SK-N-SH treated with all-trans-retinoic acid at 6 μM for 48 hours (cell line): ENCODE measurements at regions not wholly inside any gene's neighbourhood (a gene's known extent, or its start where the extent isn't known, plus 50 kb on each side); places are given as distances from the start of the nearest gene placed in this dataset.

Experiments used
- ATAC-seq: fragments of 200-7000 bp; cut with Tn5 transposase; 3 replicates; pipeline ENCODE4 v1.9.1; 2020; ENCODE audit warnings: mild to moderate bottlenecking, moderate library complexity
- ARNTL ChIP-seq: fragments of 450-650 bp; formaldehyde crosslinking; IDR thresholded peaks from 2 replicates; pipeline ENCODE4 v1.5.0; 2020; ENCODE audit warnings: low read depth, mild to moderate bottlenecking, moderate library complexity, borderline replicate concordance
- BACH2 ChIP-seq: fragments of 250-450 bp; sonication (Bioruptor Pico); IDR thresholded peaks from 2 replicates; pipeline ENCODE4 v1.9.0; 2021; ENCODE audit warnings: mild to moderate bottlenecking, borderline replicate concordance
- CREB5 ChIP-seq: fragments of 250-450 bp; sonication (Bioruptor Pico); IDR thresholded peaks from 2 replicates; pipeline ENCODE4 v1.5.1; 2020; ENCODE audit warnings: low read depth, mild to moderate bottlenecking, moderate library complexity
- CSDC2 ChIP-seq: fragments of 250-450 bp; sonication (Bioruptor Pico); IDR thresholded peaks from 2 replicates; pipeline ENCODE4 v1.5.0; 2020; ENCODE audit warnings: mild to moderate bottlenecking, moderate library complexity
- ESRRG ChIP-seq: fragments of 250-450 bp; sonication (Bioruptor Pico); IDR thresholded peaks from 2 replicates; pipeline ENCODE4 v1.6.1; 2021; ENCODE audit warnings: mild to moderate bottlenecking
- GLIS3 ChIP-seq: fragments of 250-450 bp; sonication (Bioruptor Pico); IDR thresholded peaks from 2 replicates; pipeline ENCODE4 v1.5.0; 2020; ENCODE audit warnings: mild to moderate bottlenecking, moderate library complexity
- OSR1 ChIP-seq: fragments of 250-450 bp; sonication (Bioruptor Pico); IDR thresholded peaks from 2 replicates; pipeline ENCODE4 v1.8.0; 2022; ENCODE audit warnings: moderate library complexity, mild to moderate bottlenecking, inconsistent platforms
- POU6F1 ChIP-seq: fragments of 250-450 bp; sonication (Bioruptor Pico); IDR thresholded peaks from 2 replicates; pipeline ENCODE4 v1.8.0; 2021; ENCODE audit warnings: low read depth, mild to moderate bottlenecking, moderate library complexity, borderline replicate concordance
- RARB ChIP-seq: fragments of 250-450 bp; sonication (Bioruptor Pico); IDR thresholded peaks from 2 replicates; pipeline ENCODE4 v1.8.0; 2021; ENCODE audit warnings: mild to moderate bottlenecking, moderate library complexity
- TCF4 ChIP-seq: fragments of 250-450 bp; sonication (Bioruptor Pico); IDR thresholded peaks from 2 replicates; pipeline ENCODE4 v1.8.0; 2021; ENCODE audit warnings: mild to moderate bottlenecking, moderate library complexity, borderline replicate concordance
- TOX ChIP-seq: fragments of 250-450 bp; sonication (Bioruptor Pico); IDR thresholded peaks from 2 replicates; pipeline ENCODE4 v1.8.0; 2021; ENCODE audit warnings: mild to moderate bottlenecking, moderate library complexity, borderline replicate concordance
- ZC3H10 ChIP-seq: fragments of 250-450 bp; sonication (Bioruptor Pico); IDR thresholded peaks from 2 replicates; pipeline ENCODE4 v1.5.1; 2021; ENCODE audit warnings: mild to moderate bottlenecking, moderate library complexity
- ZFP30 ChIP-seq: fragments of 450-650 bp; formaldehyde crosslinking; IDR thresholded peaks from 2 replicates; pipeline ENCODE4 v1.5.0; 2022; ENCODE audit warnings: mild to moderate bottlenecking, moderate library complexity
- ZNF565 ChIP-seq: fragments of 450-650 bp; formaldehyde crosslinking; conservative IDR thresholded peaks from 2 replicates; pipeline ENCODE4 v1.5.0; 2020; ENCODE audit warnings: low read depth, mild to moderate bottlenecking, moderate library complexity
- ZNF8 ChIP-seq: fragments of 450-650 bp; formaldehyde crosslinking; IDR thresholded peaks from 2 replicates; pipeline ENCODE4 v1.5.0; 2020; ENCODE audit warnings: mild to moderate bottlenecking, moderate library complexity
- TF ChIP-seq, protein P1 (sequence below): fragments of 250-450 bp; sonication (Bioruptor Pico); IDR thresholded peaks from 2 replicates; pipeline ENCODE4 v1.8.0; 2020; ENCODE audit warnings: mild to moderate bottlenecking, moderate library complexity, borderline replicate concordance
- TF ChIP-seq, protein P2 (sequence below): fragments of 250-450 bp; sonication (Bioruptor Pico); IDR thresholded peaks from 2 replicates; pipeline ENCODE4 v1.5.0; 2020; ENCODE audit warnings: mild to moderate bottlenecking, moderate library complexity

DNA sequence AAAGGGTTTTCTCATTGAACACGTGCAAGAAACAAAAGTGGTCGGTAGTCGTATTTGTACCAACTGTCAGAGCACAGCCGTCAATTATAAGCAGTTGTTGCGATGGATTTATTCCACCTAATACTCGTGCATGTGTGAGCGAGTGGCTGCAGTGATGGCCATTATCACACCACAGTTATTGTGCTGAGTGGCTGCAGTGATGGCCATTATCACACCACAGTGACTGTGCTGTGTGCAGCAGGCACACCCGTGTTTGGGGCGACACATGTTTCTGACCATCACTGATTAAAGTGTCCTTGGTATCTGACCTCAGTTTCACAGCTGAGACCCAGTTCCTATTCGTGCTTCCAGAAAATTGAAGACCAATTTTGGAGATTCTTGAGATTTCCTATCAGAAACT is 142.9 kb upstream of the PFKP start:
- ATAC-seq: no peak
- no peak for TF ChIP-seq OSR1 (CRISPR knock-in tag)
- TF ChIP-seq, protein P1, sequence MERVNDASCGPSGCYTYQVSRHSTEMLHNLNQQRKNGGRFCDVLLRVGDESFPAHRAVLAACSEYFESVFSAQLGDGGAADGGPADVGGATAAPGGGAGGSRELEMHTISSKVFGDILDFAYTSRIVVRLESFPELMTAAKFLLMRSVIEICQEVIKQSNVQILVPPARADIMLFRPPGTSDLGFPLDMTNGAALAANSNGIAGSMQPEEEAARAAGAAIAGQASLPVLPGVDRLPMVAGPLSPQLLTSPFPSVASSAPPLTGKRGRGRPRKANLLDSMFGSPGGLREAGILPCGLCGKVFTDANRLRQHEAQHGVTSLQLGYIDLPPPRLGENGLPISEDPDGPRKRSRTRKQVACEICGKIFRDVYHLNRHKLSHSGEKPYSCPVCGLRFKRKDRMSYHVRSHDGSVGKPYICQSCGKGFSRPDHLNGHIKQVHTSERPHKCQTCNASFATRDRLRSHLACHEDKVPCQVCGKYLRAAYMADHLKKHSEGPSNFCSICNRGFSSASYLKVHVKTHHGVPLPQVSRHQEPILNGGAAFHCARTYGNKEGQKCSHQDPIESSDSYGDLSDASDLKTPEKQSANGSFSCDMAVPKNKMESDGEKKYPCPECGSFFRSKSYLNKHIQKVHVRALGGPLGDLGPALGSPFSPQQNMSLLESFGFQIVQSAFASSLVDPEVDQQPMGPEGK (CRISPR knock-in tag): no peak
- no peak for TF ChIP-seq RARB (CRISPR knock-in tag)
- TF ChIP-seq GLIS3 (CRISPR knock-in tag): no peak
- TF ChIP-seq POU6F1: no peak
- TF ChIP-seq ZFP30: no peak
- TF ChIP-seq ZNF8: no peak
- no peak for TF ChIP-seq TCF4 (CRISPR knock-in tag)
- no peak for TF ChIP-seq TOX (CRISPR knock-in tag)
- no peak for TF ChIP-seq BACH2 (CRISPR knock-in tag)
- TF ChIP-seq CREB5: no peak
- no peak for TF ChIP-seq ESRRG
- TF ChIP-seq, protein P2, sequence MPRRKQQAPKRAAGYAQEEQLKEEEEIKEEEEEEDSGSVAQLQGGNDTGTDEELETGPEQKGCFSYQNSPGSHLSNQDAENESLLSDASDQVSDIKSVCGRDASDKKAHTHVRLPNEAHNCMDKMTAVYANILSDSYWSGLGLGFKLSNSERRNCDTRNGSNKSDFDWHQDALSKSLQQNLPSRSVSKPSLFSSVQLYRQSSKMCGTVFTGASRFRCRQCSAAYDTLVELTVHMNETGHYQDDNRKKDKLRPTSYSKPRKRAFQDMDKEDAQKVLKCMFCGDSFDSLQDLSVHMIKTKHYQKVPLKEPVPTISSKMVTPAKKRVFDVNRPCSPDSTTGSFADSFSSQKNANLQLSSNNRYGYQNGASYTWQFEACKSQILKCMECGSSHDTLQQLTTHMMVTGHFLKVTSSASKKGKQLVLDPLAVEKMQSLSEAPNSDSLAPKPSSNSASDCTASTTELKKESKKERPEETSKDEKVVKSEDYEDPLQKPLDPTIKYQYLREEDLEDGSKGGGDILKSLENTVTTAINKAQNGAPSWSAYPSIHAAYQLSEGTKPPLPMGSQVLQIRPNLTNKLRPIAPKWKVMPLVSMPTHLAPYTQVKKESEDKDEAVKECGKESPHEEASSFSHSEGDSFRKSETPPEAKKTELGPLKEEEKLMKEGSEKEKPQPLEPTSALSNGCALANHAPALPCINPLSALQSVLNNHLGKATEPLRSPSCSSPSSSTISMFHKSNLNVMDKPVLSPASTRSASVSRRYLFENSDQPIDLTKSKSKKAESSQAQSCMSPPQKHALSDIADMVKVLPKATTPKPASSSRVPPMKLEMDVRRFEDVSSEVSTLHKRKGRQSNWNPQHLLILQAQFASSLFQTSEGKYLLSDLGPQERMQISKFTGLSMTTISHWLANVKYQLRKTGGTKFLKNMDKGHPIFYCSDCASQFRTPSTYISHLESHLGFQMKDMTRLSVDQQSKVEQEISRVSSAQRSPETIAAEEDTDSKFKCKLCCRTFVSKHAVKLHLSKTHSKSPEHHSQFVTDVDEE (CRISPR knock-in tag): no peak

GRCh38 chr10:2921956-2922680 is 145.2 kb upstream of the PFKP start:
- TF ChIP-seq, protein P2 (CRISPR knock-in tag): no peak
- TF ChIP-seq ZNF8: no peak
- TF ChIP-seq POU6F1: no peak
- TF ChIP-seq RARB (CRISPR knock-in tag): no peak
- no peak for TF ChIP-seq ZNF565 (CRISPR knock-in tag)
- no peak for TF ChIP-seq OSR1 (CRISPR knock-in tag)
- TF ChIP-seq, all 23 proteins: peak for 0
- peak; percentile 55; the same call in 1 of the 3 replicates for ATAC-seq

DNA sequence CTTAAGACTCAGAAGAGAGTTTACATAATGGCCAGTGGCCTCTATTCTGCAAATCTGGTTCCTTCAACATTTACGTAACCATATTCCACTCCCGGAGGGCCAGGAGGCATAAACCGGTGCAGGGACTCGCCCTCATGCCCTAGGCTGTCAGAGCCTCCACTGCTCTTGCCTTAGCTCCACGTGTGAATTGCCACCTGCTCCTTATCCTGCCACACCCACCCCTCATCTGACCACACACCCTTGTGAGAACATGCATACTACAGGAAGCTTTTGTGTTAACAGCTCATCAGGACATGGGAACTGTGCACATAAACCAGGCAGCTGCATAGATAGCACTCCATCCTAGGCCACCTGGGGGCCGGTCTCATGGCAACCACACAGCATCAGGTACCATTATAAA is 146.7 kb upstream of the PFKP start:
- ATAC-seq: no peak
- no peak for TF ChIP-seq ZNF565 (CRISPR knock-in tag)
- no peak for TF ChIP-seq ARNTL
- no peak for TF ChIP-seq CSDC2 (CRISPR knock-in tag)
- TF ChIP-seq CREB5: no peak
- no peak for TF ChIP-seq ZC3H10 (CRISPR knock-in tag)
- TF ChIP-seq ZFP30: no peak
- TF ChIP-seq ZNF8: no peak
- no peak for TF ChIP-seq BACH2 (CRISPR knock-in tag)
- no peak for TF ChIP-seq TCF4 (CRISPR knock-in tag)
- no peak for TF ChIP-seq OSR1 (CRISPR knock-in tag)
- no peak for TF ChIP-seq ESRRG
- no peak for TF ChIP-seq TOX (CRISPR knock-in tag)
- no peak for TF ChIP-seq GLIS3 (CRISPR knock-in tag)
- TF ChIP-seq, all 23 proteins: peak for 0
